GM23248 (cell line): ENCODE measurements at regions not wholly inside any gene's neighbourhood (a gene's known extent, or its start where the extent isn't known, plus 50 kb on each side); places are given as distances from the start of the nearest gene placed in this dataset.

ENCODE experiments used
- EZH2 ChIP-seq: fragments of 200-600 bp; sonication (generic); IDR thresholded peaks from 2 replicates; pipeline ENCODE4 v1.6.1; 2018; ENCODE audit warnings: antibody characterized with exemption, mild to moderate bottlenecking; ENCODE audit not compliant: insufficient read depth, poor library complexity, severe bottlenecking
- EZH2phosphoT487 ChIP-seq: fragments of 200-600 bp; sonication (generic); IDR thresholded peaks from 2 replicates; pipeline ENCODE4 v1.6.1; 2018; ENCODE audit warnings: antibody characterized with exemption, moderate library complexity, mild to moderate bottlenecking, low read depth; ENCODE audit not compliant: insufficient read depth

GRCh38 chr6:94251878-94252277 is 832.5 kb upstream of the EPHA7 start:
- TF ChIP-seq EZH2: no peak
- no peak for TF ChIP-seq EZH2phosphoT487
